Activated T-cell treated with anti-CD3 and anti-CD28 coated beads for 4 hours (primary cell): ENCODE measurements at regions not wholly inside any gene's neighbourhood (a gene's known extent, or its start where the extent isn't known, plus 50 kb on each side); places are given as distances from the start of the nearest gene placed in this dataset.
"Not testable (repeated sequence)": the region's sequence is repeated elsewhere in the genome, so short reads cannot be mapped to it uniquely, and the experiment has no call there.

Experiments used
- DNase-seq: peaks from one replicate; pipeline ENCODE4 v3.0.0-alpha.2; 2020

DNA sequence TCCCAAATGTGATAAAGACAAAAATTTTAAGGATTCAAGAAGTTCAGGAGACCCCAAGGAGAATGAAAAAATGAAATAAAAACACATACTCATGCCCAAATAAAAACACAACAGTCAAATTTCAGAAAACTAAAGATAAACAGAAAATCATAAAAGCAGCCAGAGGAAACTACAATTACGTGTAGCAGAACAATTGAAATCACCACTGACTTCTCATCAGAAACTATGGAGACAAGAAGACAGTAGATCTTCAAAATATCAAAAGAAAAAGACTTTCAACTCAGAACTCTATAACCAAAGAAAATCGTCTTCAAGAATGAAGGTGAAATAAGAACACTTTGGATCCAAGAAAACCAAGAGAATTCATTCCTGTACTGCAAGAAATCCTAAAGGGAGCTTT lies 54.9 kb downstream of the DIO3 start:
- DNase-seq, result no peak

DNA sequence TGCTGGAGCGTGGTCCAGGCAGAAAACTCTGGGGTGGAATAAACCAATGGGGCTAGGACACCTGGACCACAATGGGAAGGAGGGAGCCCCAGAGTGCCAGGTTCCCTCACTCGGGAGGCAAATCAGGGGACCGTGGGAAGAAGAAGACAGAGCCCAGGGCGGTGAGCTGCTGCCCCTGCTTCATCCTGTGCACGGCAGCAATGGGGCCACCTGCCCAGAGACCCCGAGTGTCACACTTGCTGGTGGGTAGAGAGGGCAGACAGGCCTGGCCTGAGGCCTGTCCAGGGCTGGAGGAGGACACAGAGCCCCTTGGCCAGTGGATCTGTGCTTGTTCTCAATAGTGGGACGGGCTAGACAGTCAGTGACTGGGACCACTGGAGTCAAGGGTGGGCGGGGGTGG lies 58.2 kb downstream of the DIO3 start:
- no peak for DNase-seq

GRCh38 chr14:101620031-101620788 lies 58.9 kb downstream of the DIO3 start:
- DNase-seq, result no peak

DNA sequence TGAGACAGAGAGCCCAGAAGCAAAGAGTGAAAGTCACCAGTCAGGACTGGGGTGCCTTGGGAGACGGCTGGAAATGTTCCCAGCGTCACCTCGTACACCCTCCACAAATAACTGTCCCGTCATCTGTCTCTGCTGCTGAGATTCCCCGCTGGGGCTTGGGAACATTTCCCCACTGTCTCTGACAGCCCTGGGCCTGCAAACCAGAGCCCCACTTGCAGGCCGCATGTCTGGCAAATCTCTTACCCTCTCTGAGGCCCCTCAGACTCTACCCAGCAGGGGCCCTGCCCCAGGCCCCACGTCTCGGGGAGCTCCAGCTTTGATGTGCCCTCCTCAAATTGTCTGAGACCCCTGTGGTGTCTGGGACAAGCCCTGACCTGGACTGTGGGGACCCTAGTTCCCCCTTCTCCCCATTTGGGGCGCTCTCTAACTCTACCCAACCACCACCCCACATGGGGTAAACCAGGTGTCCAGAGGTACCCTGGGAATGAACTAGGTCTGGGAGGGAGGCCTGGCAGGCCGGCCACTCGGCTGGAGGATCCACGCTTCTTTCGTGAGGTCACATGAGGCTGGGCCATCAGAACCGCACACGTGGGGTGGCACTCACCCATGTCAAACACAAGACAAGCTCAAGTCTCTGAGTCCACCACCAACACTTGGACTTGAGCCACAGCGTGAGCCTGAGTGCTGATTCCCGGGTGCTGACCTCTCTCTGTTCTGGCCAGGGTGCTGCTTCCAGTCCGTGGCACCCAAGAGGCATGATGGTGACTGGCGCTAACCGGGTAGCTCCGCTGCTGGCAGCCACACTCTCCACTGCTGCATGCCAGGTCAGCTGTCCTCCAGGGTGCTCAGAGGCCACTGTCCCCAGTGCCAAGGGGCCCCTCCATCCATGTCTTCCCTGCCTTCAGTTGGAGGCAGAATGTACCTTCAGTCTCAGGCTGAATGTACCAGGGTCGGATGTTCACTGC lies 59.8 kb downstream of the DIO3 start:
- DNase-seq, result no peak

GRCh38 chr14:101622251-101623076 lies 61.2 kb downstream of the DIO3 start:
- DNase-seq, result no peak

GRCh38 chr14:101623077-101623372 lies 61.7 kb downstream of the DIO3 start:
- DNase-seq, result no peak

DNA sequence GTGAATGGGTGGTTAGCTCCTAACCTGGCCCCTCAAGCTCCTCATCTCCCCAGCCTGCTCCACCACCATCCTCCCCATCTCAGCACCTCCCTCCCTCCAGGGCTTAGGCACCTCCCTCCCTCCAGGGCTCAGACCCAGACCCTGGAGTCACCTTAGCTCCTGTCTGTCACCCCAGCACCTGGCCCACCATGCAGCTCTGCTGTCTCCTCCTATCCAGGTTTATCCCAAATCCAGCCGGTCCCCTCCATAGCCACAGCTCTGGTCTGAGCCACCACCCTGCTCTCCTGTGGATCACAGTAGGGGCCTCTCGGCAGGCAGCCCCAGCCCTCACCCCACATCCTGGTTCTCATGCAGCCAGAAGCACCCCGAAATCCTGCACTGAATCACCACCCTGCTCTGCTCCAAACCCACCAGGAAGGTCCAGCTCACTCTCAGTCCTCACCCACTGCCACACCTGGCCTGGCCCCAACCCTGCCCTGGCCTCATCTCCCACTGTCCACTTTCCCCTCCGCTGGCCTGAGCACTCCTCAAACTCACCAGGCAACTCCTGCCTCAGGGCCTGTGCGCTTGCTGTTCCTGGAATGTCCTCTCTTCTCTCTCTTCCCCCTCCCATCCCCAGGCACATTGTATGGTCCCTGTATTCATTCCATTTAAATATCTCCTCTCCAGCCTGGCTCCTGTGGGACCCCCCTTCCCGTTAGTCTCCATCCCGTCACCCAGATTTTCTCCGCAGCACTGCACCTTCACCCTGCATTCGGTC lies 62.6 kb downstream of the DIO3 start:
- DNase-seq, result no peak

- DNase-seq, result no peak
Measured at GRCh38 chr14:101624536-101624935, 63.2 kb downstream of the DIO3 start.

DNA sequence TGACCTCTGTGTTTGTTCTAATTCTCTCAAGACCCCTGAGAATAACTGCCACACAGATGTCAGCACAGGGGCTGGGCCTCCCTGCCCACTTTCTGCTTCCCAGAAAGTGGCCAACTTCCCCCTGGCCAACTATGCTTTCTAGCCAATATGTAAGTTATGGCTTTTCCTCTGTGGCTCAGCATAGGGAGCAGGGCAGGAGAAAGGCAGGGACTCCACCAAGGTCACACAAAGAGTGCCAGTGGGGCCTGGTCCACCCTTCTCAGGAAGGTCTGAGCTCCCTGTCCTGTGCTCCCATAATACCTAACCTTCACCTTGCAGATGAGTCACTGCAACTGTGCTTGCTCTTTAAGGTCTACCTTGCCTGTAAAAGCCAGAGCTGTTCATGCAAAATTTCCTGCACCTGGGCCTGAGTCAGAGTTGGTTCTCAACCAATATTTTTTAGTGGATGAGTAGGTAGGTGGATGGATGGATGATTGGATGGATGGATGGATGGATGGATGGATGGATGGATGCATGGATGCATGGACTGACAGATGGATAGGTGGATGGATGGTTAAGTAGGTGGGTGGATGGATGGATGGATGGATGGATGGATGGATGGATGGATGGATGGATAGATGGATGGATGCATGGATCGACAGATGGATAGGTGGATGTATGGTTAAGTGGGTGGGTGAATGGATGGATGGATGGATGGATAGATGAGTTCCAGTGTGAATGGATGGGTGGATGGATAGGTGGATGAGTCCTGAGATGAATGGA lies 64.2 kb downstream of the DIO3 start:
- no peak for DNase-seq

DNA sequence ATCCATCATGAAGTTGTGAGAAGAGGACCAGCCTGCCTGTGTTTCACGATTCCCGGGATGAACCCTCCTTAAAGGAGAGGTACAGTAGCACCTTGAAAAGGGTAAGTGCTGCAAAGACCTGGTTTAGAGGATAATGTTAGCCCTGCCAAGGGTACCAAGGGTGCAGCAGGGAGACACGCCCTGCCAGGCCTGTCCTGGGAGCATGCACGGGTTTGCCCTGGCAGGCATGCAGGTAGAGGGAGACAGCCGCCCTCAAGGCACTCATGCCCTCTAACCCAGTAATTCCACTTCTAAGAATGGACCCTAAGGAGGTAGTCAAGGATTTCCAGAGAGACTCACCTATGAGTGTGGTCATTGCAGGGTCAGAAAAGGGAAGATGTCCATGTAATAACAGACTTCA lies 65.0 kb downstream of the DIO3 start:
- no peak for DNase-seq

DNA sequence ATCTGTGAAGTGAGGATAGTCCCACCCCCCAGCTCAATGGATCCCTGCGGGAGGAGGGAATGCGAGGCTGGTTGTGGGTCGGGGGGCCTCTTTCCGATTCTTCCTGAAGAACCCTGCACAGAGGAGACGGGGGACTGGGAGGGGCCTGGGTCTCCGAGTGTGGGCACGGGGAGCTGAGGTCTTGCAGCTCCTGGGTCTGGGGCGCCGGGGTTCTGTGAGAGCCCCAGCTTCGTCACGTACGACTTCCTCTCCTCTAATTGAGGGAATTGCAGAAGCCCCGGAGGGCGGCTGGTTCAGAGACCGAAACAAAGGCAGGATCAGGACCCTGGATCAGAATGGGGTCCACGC lies 66.6 kb downstream of the DIO3 start:
- no peak for DNase-seq

DNA sequence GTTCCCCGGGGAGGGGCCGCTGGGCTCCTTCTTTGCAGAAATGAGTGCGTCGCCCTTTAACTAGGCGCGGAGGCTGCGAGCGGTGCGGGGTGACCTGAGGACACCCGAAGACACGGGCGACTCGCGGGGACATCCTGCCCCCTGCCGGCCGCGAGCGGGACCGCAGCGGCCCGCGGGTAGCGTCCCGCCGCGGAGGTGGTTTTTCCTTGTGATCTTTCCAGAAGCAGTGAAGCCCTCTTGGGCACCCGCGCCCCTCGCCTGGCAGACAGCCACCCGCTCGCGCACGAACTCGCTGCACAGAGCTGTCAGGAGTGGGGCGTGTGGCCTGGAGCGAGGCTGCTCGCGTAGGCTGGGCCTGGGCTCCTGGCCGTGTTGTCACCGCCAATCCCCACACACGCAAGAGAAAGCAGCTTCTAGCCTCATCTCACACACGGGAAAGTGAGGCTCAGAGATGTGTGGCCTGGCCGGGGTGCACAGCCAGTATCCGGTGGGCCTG lies 67.2 kb downstream of the DIO3 start:
- DNase-seq, result peak; percentile 63

- no peak for DNase-seq
Measured at GRCh38 chr14:101628975-101629374, 67.7 kb downstream of the DIO3 start.

DNA sequence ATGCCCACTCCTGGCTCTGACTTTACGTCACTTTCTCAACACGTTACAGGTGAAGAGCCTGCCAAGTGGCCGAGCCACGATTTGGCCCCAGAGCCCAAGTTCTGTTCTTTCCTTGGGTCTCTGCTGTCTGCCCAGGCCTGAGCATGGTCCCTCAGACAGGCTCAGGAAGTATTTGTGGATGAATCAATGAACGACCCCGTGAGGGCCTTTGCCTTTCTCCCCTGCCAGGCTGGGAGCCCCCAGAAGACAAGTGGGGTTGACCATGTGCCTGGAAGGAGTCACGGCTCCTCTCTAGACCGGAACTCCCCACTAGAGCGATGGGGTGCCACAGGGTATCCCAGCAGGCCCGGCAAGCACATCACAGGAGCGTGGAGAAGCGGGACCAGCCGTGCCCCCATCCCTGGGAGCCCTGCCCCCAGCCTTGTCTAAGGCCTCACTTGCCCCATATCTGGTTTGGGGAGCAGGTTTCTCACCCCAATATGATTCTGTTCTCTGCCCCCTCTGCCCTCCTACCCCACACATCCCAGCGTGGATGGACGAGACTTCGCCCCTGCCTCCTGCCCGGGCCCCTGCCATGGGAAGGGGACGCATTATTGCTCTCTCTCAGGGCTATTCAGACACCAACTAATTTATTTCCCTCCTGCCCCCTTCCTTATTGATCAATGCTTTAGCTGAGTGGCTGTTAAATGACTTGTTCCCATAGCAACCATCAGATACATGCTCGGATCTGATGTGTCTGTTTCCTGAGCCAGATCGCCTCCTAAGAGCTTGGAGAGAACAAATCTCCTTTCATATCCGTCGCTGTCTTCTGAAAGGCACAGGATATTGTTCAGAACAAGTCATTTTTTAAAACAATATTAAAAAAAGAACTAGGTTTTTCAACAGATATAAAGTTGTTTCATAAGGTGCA lies 69.0 kb downstream of the DIO3 start:
- DNase-seq, result no peak

- DNase-seq, result no peak
Measured at GRCh38 chr14:101631199-101631598, 69.9 kb downstream of the DIO3 start.

GRCh38 chr14:101631970-101632369 lies 70.7 kb downstream of the DIO3 start:
- DNase-seq, result not testable (repeated sequence)

GRCh38 chr14:101632520-101632919 lies 71.2 kb downstream of the DIO3 start:
- DNase-seq, result no peak

GRCh38 chr14:101633276-101633675 lies 72.0 kb downstream of the DIO3 start:
- no peak for DNase-seq

DNA sequence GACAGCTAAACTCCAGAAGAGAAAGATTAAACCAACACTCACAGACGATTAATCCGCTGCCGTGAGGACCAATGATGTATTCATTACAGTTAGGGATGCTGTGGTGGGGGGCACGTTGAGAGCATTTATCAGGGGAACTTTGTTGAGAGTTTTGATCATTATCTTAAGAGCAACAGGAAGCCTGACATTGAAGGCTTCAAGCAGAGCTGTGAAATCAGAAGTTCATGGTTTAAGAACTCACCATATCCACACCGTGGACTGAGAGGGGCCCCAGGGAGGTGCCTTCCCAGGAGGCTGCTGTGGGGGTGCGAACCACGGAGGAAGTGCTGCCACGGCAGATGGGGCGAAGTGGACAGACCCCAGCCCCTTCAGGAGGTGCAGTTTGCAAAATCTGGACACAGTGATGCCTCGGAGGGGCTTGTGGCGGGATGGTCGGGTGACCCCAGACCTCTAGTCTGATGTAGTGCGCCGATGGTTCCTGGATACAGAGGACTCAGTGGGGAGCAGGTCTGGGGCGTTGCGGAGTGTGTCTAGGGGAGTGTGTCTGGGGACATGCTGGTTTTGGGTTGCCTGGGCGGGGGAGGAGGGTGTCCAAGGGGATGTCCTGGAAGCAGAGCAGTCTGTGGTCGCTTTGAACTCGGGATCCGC lies 73.0 kb downstream of the DIO3 start:
- DNase-seq, result no peak
